ENCODE measurements at regions not wholly inside any gene's neighbourhood (a gene's known extent, or its start where the extent isn't known, plus 50 kb on each side); places are given as distances from the start of the nearest gene placed in this dataset.
A peak's percentile ranks its signal among the peaks of the same experiment; 100 is the strongest.

DNA sequence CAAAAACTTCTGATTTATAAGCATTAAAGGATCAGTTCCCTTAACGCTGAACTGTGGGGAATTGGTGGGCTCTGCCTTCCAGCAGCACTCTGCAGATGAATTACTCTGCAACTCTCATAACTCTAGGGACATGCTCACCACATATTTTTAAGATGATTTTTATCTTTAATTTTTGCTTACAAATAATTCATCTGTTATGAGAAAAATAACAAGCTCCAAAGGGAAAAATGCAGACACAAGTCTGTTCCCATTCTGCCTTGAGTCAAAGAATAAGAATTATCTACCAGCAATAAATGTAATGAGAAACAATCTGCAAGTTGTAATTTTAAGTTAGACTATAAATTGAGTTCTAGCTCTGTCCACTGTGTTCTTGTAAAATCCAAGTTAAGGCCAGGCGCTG, 133.1 kb upstream of the MDM1 start:
- Histone ChIP-seq H3K4me1 (peaks cover 0 to 33% (median 0%) of the 10 kb centered on the region in 10 experiments; a peak in 6 of 20 replicates), H4K20me1 (no peaks in the 10 kb centered on the region), H3K4me2 (no peak overlapping the region), H3K9ac (no peak overlapping the region), H3K4me3 (no peak overlapping the region), H3K9me3 (replicated peaks in 1 of 11) (peaks cover 0 to 8% (median 0%) of the 10 kb centered on the region in 11 experiments; a peak in 4 of 22 replicates), H3K36me3 (no peaks in the 10 kb centered on the region), H3K27ac (no peak overlapping the region), H3K27me3 (no peaks in the 10 kb centered on the region)
- TF ChIP-seq Cebpa-rat (IDR thresholded peaks at IDR 0.05) = no peak

DNA sequence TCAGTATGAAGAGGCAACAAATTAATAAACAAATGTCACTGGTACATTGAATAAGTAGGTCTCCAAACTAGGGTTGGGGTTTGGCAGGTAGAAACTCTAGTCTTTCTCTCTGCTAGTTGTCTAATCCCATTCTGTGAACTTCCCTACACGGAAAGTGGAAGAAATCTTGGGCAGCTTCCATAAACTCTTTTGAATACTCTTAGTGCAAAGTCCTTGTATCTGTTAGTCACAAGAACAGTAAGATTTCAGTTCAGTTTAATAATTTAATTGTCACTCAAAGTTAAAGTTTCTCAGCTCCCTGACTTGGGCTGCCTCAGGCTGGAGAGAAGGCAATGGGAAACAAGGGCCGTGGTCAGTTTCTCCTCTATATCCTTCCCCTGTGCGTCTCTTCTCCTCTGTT, 135.4 kb upstream of the MDM1 start:
- H3K27me3 ChIP-seq = no peaks in the 10 kb centered on the region
- H3K4me3 ChIP-seq = no peak overlapping the region
- no peak for TF ChIP-seq Cebpa-rat (IDR thresholded peaks at IDR 0.05)

GRCh38 chr12:68468036-68468435, 135.9 kb upstream of the MDM1 start:
- Histone ChIP-seq H3K9me3 (replicated peaks in 1 of 11) (peaks cover 0 to 5% (median 0%) of the 10 kb centered on the region in 11 experiments; a peak in 3 of 22 replicates), H3K4me1 (peaks cover 0 to 54% (median 0%) of the 10 kb centered on the region in 10 experiments; a peak in 6 of 20 replicates), H3K27me3 (no peaks in the 10 kb centered on the region), H3K4me2 (peak overlapping the region in 2 of 11 experiments; percentile 61 to 66; a peak in 5 of 22 replicates), H4K20me1 (no peaks in the 10 kb centered on the region), H3K4me3 (no peak overlapping the region), H3K9ac (no peak overlapping the region), H3K36me3 (no peaks in the 10 kb centered on the region), H3K27ac (peak overlapping the region in 2 of 11 experiments; percentile 7 to 45; a peak in 2 of 22 replicates)
- no peak for TF ChIP-seq Cebpa-rat (IDR thresholded peaks at IDR 0.05)

More for the DNA sequence above, 135.4 kb upstream of the MDM1 start:
- peak overlapping the region in 1 of 11 experiments; percentile 45; a peak in 1 of 22 replicates for H3K27ac ChIP-seq
- H3K4me2 ChIP-seq = peak overlapping the region in 2 of 11 experiments; percentile 61 to 66; a peak in 4 of 22 replicates
- no peaks in the 10 kb centered on the region for H4K20me1 ChIP-seq
- H3K9me3 ChIP-seq (replicated peaks in 1 of 11) = peaks cover 0 to 5% (median 0%) of the 10 kb centered on the region in 11 experiments; a peak in 4 of 22 replicates
- H3K4me1 ChIP-seq = peaks cover 0 to 54% (median 0%) of the 10 kb centered on the region in 10 experiments; a peak in 6 of 20 replicates
- no peaks in the 10 kb centered on the region for H3K36me3 ChIP-seq
- no peak overlapping the region for H3K9ac ChIP-seq

GRCh38 chr12:68469113-68469512, 137.0 kb upstream of the MDM1 start:
- no peaks in the 10 kb centered on the region for H3K36me3 ChIP-seq
- no peak overlapping the region for H3K9ac ChIP-seq
- H3K27ac ChIP-seq = peak overlapping the region in 1 of 11 experiments; percentile 45; a peak in 2 of 22 replicates
- peak overlapping the region in 3 of 11 experiments; percentile 39 to 69 (median 66); a peak in 6 of 22 replicates for H3K4me2 ChIP-seq
- H3K9me3 ChIP-seq (replicated peaks in 1 of 11) = peaks cover 0 to 7% (median 0%) of the 10 kb centered on the region in 11 experiments; a peak in 3 of 22 replicates
- H4K20me1 ChIP-seq = no peaks in the 10 kb centered on the region
- no peak for TF ChIP-seq Cebpa-rat (IDR thresholded peaks at IDR 0.05)
- H3K27me3 ChIP-seq = no peaks in the 10 kb centered on the region
- H3K4me1 ChIP-seq = peaks cover 0 to 54% (median 0%) of the 10 kb centered on the region in 10 experiments; a peak in 6 of 20 replicates
- no peak overlapping the region for H3K4me3 ChIP-seq

- Histone ChIP-seq H3K36me3 (no peaks in the 10 kb centered on the region), H3K4me3 (no peak overlapping the region), H3K4me1 (peaks cover 0 to 59% (median 0%) of the 10 kb centered on the region in 10 experiments; a peak in 6 of 20 replicates), H3K9ac (no peak overlapping the region), H3K9me3 (replicated peaks in 1 of 11) (peaks cover 0 to 9% (median 0%) of the 10 kb centered on the region in 11 experiments; a peak in 3 of 22 replicates), H3K4me2 (peak overlapping the region in 1 of 11 experiments; percentile 34; a peak in 1 of 22 replicates), H3K27ac (no peak overlapping the region), H3K27me3 (no peaks in the 10 kb centered on the region), H4K20me1 (no peaks in the 10 kb centered on the region)
- TF ChIP-seq Cebpa-rat (IDR thresholded peaks at IDR 0.05) = no peak
Observed at GRCh38 chr12:68470664-68471328, 138.6 kb upstream of the MDM1 start.

DNA sequence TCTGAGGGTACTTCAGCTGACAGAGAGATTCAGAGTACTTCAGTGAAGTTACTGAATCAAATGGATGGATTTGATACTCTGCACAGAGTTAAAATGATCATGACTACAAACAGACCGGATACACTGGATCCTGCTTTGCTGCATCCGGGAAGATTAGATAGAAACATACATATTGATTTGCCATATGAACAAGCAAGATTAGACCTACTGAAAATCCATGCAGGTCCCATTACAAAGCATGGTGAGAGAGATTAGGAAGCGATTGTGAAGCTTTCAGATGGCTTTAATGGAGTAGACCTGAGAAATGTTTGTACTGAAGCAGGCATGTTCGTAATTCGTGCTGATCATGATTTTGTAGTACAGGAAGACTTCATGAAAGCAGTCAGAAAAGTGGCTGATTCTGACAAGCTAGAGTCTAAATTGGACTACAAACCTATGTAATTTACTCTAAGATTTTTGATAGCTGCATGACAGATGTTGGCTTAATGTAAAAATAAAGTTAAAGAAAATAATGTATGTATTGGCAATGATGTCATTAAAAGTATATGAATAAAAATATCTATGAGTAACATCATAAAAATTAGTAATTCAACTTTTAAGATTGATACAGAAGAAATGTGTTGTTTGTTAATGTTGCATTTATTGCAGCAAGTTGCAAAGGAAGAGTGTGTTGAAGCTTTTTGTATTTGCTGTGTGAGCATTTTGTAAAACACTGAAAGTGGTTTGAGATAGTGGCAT, 136.1 kb upstream of the RAP1B start:
- Histone ChIP-seq H3K27ac (no peak overlapping the region), H3K4me2 (no peak overlapping the region), H3K4me1 (peaks cover 0 to 49% (median under 1%) of the 10 kb centered on the region in 10 experiments; a peak in 8 of 20 replicates), H3K27me3 (no peaks in the 10 kb centered on the region), H3K36me3 (no peaks in the 10 kb centered on the region), H4K20me1 (no peaks in the 10 kb centered on the region), H3K9me3 (replicated peaks in 1 of 11) (peaks cover 0 to 9% (median 0%) of the 10 kb centered on the region in 11 experiments; a peak in 2 of 22 replicates), H3K9ac (no peak overlapping the region), H3K4me3 (no peak overlapping the region)
- TF ChIP-seq Cebpa-rat (IDR thresholded peaks at IDR 0.05) = no peak

- no peaks in the 10 kb centered on the region for H3K27me3 ChIP-seq
- H3K9ac ChIP-seq = no peak overlapping the region
- H3K4me2 ChIP-seq = peak overlapping the region in 1 of 11 experiments; percentile 11; a peak in 1 of 22 replicates
- no peaks in the 10 kb centered on the region for H3K36me3 ChIP-seq
- no peak overlapping the region for H3K27ac ChIP-seq
- peaks cover 14 to 50% (median 22%) of the 10 kb centered on the region in 10 experiments for H3K4me1 ChIP-seq
- H3K9me3 ChIP-seq (replicated peaks in 1 of 11) = peaks cover 6 to 19% (median 9%) of the 10 kb centered on the region in 11 experiments; a peak in 18 of 22 replicates
- no peaks in the 10 kb centered on the region for H4K20me1 ChIP-seq
- no peak for TF ChIP-seq Cebpa-rat (IDR thresholded peaks at IDR 0.05)
- H3K4me3 ChIP-seq = no peak overlapping the region
Observed at GRCh38 chr12:68476794-68477193, 133.9 kb upstream of the RAP1B start.

- no peaks in the 10 kb centered on the region for H4K20me1 ChIP-seq
- no peak overlapping the region for H3K4me3 ChIP-seq
- H3K27me3 ChIP-seq = no peaks in the 10 kb centered on the region
- no peak for TF ChIP-seq Cebpa-rat (IDR thresholded peaks at IDR 0.05)
- peaks cover 6 to 19% (median 9%) of the 10 kb centered on the region in 11 experiments; a peak in 18 of 22 replicates for H3K9me3 ChIP-seq (replicated peaks in 1 of 11)
- H3K4me2 ChIP-seq = 0 out of 22 replicates have a peak overlapping the region, but pooled peaks of 1 of the 11 experiments have one; percentile 11
- no peak overlapping the region for H3K27ac ChIP-seq
- H3K9ac ChIP-seq = no peak overlapping the region
- H3K4me1 ChIP-seq = peaks cover 19 to 50% (median 27%) of the 10 kb centered on the region in 10 experiments
- no peaks in the 10 kb centered on the region for H3K36me3 ChIP-seq
Observed at GRCh38 chr12:68477261-68477772, 133.4 kb upstream of the RAP1B start.

DNA sequence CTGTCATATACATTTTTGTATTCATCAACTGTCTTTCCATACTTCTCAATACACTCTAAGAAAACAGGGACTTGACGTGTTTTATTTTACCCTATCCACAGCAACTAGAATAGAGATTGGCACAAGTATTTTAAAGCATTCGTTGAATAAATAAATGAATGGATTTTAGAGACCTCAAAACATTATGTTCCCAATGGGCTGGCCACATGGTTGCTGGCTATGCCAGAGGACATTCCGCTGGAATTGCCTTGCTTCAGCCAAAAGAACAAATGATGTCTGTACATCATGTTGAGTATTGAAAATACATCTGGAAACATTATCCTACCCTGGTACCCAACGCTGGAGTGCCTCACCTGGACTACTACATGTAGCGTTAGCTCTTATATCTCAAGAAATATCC, 132.8 kb upstream of the RAP1B start:
- no peaks in the 10 kb centered on the region for H3K36me3 ChIP-seq
- H3K4me3 ChIP-seq = no peak overlapping the region
- H3K9ac ChIP-seq = no peak overlapping the region
- no peaks in the 10 kb centered on the region for H3K27me3 ChIP-seq
- TF ChIP-seq Cebpa-rat (IDR thresholded peaks at IDR 0.05) = no peak
- no peaks in the 10 kb centered on the region for H4K20me1 ChIP-seq
- peaks cover 6 to 19% (median 9%) of the 10 kb centered on the region in 11 experiments; a peak in 18 of 22 replicates for H3K9me3 ChIP-seq (replicated peaks in 1 of 11)
- H3K27ac ChIP-seq = no peak overlapping the region
- H3K4me1 ChIP-seq = peaks cover 25 to 55% (median 33%) of the 10 kb centered on the region in 10 experiments
- no peak overlapping the region for H3K4me2 ChIP-seq
